GM21619 (cell line): ENCODE measurements at regions not wholly inside any gene's neighbourhood (a gene's known extent, or its start where the extent isn't known, plus 50 kb on each side); places are given as distances from the start of the nearest gene placed in this dataset.

Source experiments
- ATAC-seq: cut with Tn5 transposase; IDR thresholded peaks from one replicate; pipeline ENCODE4 v1.9.1; 2021; ENCODE audit not compliant: unreplicated experiment

DNA sequence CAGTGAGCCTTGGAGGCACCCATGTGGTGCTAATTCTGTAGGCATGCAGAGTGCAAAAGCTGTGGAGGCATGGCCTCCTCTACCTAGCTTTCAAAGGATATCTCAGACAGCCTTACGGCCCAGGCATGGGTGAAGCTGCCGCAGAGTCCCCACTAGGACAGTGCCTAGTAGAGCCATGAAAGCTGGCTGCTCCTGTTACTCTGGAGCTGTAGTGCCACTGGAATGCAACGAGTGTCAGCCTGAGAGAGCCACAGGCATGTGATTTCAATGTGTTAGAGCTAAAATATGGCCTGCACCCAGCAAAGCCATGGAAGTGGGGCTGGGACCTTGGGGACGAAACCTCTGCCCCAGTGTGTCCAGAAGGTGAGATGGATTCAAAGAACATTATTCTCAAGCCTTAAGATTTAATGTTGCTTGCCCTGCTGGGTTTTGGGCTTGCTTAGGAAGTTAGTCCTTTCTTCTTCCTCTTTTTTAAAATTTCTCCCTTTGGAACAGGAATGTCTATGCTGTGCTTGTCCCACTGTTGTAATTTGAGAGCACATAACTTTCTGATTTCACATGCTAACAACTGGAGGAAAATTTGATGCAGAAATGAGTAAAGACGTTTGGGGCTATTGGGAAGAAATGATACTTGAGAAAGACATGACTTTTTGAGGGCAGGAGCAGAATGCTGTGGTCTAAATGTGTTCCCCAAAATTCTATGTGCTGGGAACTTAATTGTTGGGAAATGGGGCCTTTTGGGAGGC, 298.4 kb downstream of the PSAT1 start:
- no peak for ATAC-seq

- ATAC-seq = no peak
These were observed 299.4 kb downstream of the PSAT1 start for GRCh38 chr9:78596346-78596745.

DNA sequence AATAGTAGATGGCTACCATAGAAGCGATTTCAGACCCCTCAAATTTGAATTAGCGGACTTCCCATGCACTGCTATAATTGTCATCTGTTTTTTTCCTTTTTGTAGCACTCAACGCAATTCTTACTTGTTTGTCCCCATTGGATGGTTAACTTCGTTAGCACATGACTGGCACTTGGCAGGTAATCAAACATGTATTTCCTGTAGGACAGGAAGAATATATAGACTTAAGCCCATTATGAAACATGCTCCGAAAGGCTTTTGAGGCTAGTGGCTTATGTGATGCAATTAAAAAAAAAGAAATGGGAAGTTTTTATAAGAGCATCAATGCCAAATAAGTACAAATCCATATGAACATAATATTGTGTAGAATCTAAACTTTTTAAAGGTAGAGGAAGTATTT, 301.2 kb downstream of the PSAT1 start:
- no peak for ATAC-seq

- no peak for ATAC-seq
These were observed 303.0 kb downstream of the PSAT1 start for GRCh38 chr9:78599926-78600325.

- no peak for ATAC-seq
These were observed 305.1 kb downstream of the PSAT1 start for GRCh38 chr9:78601957-78602565.

GRCh38 chr9:78605041-78606000, 308.4 kb downstream of the PSAT1 start:
- ATAC-seq = no peak

- no peak for ATAC-seq
These were observed 309.1 kb downstream of the PSAT1 start for GRCh38 chr9:78606001-78606379.

DNA sequence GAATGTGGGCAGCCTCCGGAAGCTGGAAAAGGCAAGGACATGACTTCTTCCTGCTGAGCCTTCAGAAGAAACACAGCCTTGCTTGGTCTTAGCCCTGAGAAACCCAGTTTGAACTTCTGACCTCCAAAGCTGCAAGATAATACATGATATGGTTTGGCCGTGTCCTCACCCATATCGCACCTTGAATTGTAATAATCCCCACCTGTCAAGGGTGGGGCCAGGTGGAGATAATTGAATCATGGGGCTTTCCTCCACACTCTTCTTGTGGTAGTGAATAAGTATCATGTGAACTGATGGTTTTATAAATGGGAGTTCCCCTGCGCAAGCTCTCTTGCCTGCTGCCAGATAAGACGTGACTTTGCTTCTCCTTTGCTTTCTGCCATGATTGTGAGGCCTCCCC, 310.9 kb downstream of the PSAT1 start:
- ATAC-seq = no peak

DNA sequence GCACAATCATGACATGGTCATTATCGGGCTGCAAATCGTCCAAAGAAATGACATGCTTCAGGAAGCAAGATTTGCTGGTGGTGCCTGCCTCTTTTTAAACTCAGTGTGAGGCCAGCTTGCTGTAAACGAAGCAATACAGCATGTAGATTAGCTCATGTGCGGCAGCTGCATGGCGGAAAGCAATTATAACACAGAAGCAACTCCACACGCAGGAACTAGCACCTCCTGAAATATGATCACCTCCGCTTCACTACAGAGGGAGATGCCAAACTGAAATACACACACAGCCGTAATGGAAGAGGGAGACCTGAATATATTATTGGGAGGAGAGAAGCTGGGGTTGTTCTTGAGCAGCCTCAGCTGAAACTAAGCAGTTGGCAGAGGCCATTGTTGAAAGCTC, 312.5 kb downstream of the PSAT1 start:
- no peak for ATAC-seq

- ATAC-seq = no peak
These were observed 315.2 kb downstream of the PSAT1 start for GRCh38 chr9:78612091-78612490.

GRCh38 chr9:78613006-78613405, 316.1 kb downstream of the PSAT1 start:
- no peak for ATAC-seq

DNA sequence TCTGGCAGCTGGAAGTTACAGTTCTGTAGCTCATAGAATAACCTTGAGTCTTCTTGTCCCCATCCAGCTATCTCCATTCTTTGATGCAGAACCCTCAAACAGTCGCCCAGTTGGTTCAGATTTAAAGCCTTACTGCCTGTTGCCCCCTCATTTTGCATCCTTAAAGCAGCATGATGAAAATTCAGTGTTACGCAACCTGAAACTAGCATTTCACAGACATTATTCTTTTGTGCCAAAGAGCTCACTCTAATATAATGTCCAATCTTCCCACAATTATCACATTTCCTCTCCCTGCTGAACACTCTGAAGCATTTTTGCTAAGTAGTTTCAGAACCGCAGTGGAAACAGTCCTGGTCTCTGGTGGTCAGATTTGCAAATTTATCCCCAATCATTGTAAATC, 318.0 kb downstream of the PSAT1 start:
- ATAC-seq = no peak

DNA sequence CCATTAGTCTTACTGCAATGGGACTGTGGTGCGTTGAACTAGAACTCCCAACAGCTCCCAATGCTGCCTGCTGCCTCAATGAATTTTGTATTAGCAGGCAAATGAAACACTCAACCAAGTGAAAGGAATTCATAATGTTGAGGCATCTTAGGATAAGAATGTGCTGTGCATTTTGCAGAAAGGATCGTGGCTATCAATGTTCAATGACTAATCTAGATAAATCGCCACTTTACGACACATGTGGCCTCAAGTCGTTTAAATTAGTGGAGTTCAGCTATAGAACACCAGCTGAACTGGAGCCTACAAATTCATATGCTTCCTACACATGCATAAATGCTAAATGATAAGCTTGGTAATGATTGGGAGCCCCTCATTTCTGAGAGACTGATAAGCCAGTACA, 318.4 kb downstream of the PSAT1 start:
- ATAC-seq = no peak

GRCh38 chr9:78618735-78619134, 321.8 kb downstream of the PSAT1 start:
- no peak for ATAC-seq

GRCh38 chr9:78620303-78620702, 323.4 kb downstream of the PSAT1 start:
- no peak for ATAC-seq

GRCh38 chr9:78620764-78621163, 323.8 kb downstream of the PSAT1 start:
- ATAC-seq = no peak

- no peak for ATAC-seq
These were observed 325.2 kb downstream of the PSAT1 start for GRCh38 chr9:78622126-78622525.

GRCh38 chr9:78626971-78627370, 330.0 kb downstream of the PSAT1 start:
- no peak for ATAC-seq

DNA sequence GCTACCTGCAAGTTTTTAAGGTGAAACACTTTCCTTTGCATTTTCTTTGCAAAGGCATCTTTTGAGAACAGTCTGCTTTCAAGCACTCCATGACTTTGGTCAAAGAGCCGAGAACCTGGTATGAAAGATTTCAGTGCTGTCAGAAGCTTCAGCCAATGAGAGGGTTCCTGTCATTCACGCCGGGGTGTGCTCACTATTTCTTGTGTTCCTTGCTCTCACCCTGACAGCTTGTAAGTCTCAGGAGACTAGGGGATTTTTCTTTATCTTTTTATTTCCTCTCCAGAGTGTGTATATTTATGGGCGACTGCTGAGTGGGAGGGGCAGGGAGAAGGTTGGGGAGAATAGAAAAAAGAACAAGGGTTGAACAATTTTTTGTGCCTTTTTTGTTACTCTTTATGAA, 334.0 kb downstream of the PSAT1 start:
- no peak for ATAC-seq

DNA sequence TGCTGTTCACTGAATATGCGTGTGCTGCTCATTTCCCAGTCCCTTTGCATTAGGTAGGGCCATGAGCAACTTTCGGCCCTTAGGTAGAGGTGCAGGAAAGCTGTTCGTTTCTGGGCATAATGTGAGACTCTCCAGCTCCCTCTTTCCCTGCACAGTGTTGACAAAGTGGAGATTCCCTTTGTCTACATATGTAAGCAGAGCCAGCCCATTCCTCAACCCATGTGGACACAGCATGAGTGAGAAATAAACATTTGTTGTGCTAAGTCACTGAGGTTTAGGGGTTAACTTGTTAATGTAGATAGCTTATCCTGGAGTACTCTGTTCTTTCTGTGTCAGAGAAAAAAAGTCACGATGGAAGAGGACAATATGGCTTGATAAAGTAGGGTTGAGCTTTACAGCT, 343.8 kb downstream of the PSAT1 start:
- ATAC-seq = no peak

DNA sequence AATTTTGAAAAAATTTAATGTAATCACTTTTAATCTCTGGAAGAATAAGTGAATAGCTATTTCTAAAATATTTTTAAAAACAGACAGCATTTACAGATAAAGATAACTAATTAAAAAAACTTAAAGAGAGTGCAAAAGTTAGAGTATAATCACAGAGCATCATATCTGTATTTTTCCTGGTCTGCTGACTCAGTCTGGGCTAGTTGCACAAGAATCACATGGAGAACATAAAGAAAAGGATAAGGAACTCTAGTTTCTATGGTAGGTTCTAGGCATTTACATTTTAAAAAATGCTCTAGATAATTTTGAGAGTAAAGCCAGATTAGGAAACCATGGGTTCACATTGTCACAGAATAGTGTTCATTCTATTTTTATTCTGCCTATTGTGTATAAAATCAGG, 347.4 kb downstream of the PSAT1 start:
- ATAC-seq = no peak

DNA sequence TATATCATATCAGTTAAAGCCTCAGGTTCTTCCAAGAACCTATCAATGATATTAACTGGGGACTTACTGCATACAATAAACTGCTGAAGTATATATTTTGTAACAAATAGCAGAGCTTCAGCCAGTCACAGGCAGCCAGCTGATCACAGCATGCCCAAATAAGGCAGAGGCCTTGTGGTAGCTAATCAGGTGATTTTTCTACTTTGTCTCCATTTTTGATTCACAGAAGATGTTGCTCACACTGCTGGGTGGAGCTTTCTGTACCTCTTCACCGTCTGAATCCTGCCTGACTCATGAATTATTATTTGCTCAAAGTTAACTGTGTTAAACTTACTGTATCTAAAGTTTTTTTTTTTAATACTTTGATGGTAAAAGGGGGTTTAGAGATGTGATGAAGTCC, 357.4 kb downstream of the PSAT1 start:
- no peak for ATAC-seq
